ENCODE measurements at regions not wholly inside any gene's neighbourhood (a gene's known extent, or its start where the extent isn't known, plus 50 kb on each side); places are given as distances from the start of the nearest gene placed in this dataset.
"Not testable (repeated sequence)": the region's sequence is repeated elsewhere in the genome, so short reads cannot be mapped to it uniquely, and the experiment has no call there.

- H3K27ac Mint-ChIP-seq, result peak overlapping the region; percentile 79
- peaks cover 1% of the 10 kb centered on the region for H3K9me3 Mint-ChIP-seq (ENCODE audit: low read depth)
- H3K4me3 Mint-ChIP-seq, result no peak overlapping the region
- H3K36me3 Mint-ChIP-seq, result peaks cover 1% of the 10 kb centered on the region
- H3K4me1 Mint-ChIP-seq (ENCODE audit: low read depth), result peaks cover 46% of the 10 kb centered on the region
- H3K27me3 Mint-ChIP-seq, result no peaks in the 10 kb centered on the region
These were observed 510.3 kb downstream of the RNF144A start for GRCh38 chr2:7427293-7428060.

- H3K4me1 Mint-ChIP-seq (ENCODE audit: low read depth), result peaks cover 45% of the 10 kb centered on the region
- peak overlapping the region; percentile 54 for H3K4me3 Mint-ChIP-seq
- peak overlapping the region; percentile 85 for H3K27ac Mint-ChIP-seq
- H3K36me3 Mint-ChIP-seq, result peaks cover 6% of the 10 kb centered on the region
- H3K9me3 Mint-ChIP-seq (ENCODE audit: low read depth), result peaks cover 3% of the 10 kb centered on the region
- H3K27me3 Mint-ChIP-seq, result no peaks in the 10 kb centered on the region
These were observed 511.4 kb downstream of the RNF144A start for GRCh38 chr2:7428454-7429204.

- peak overlapping the region; percentile 96 for H3K27ac Mint-ChIP-seq
- H3K4me3 Mint-ChIP-seq, result peak overlapping the region; percentile 79
- H3K27me3 Mint-ChIP-seq, result no peaks in the 10 kb centered on the region
- peaks cover 6% of the 10 kb centered on the region for H3K36me3 Mint-ChIP-seq
- peaks cover 3% of the 10 kb centered on the region for H3K9me3 Mint-ChIP-seq (ENCODE audit: low read depth)
- H3K4me1 Mint-ChIP-seq (ENCODE audit: low read depth), result peaks cover 45% of the 10 kb centered on the region
These were observed 512.5 kb downstream of the RNF144A start for GRCh38 chr2:7429733-7430132.

- H3K27me3 Mint-ChIP-seq, result no peaks in the 10 kb centered on the region
- H3K36me3 Mint-ChIP-seq, result peaks cover 6% of the 10 kb centered on the region
- H3K27ac Mint-ChIP-seq, result peak overlapping the region; percentile 96
- peak overlapping the region; percentile 79 for H3K4me3 Mint-ChIP-seq
- H3K9me3 Mint-ChIP-seq (ENCODE audit: low read depth), result peaks cover 3% of the 10 kb centered on the region
- H3K4me1 Mint-ChIP-seq (ENCODE audit: low read depth), result peaks cover 45% of the 10 kb centered on the region
These were observed 513.2 kb downstream of the RNF144A start for GRCh38 chr2:7430421-7430868.

GRCh38 chr2:7430869-7431641 is 513.8 kb downstream of the RNF144A start:
- Mint-ChIP-seq H3K4me3 (peak overlapping the region; percentile 79), H3K4me1 (ENCODE audit: low read depth) (peaks cover 50% of the 10 kb centered on the region), H3K36me3 (peaks cover 7% of the 10 kb centered on the region), H3K9me3 (ENCODE audit: low read depth) (peaks cover 3% of the 10 kb centered on the region), H3K27ac (peak overlapping the region; percentile 96), H3K27me3 (no peaks in the 10 kb centered on the region)

GRCh38 chr2:7432436-7432835 is 515.2 kb downstream of the RNF144A start:
- Mint-ChIP-seq H3K9me3 (ENCODE audit: low read depth) (peaks cover 3% of the 10 kb centered on the region), H3K36me3 (peaks cover 10% of the 10 kb centered on the region)

GRCh38 chr2:7436096-7436906 is 519.1 kb downstream of the RNF144A start:
- peak overlapping the region; percentile 88 for H3K27ac Mint-ChIP-seq
- H3K36me3 Mint-ChIP-seq, result peaks cover 21% of the 10 kb centered on the region
- peaks cover 51% of the 10 kb centered on the region for H3K4me1 Mint-ChIP-seq (ENCODE audit: low read depth)
- peak overlapping the region; percentile 13 for H3K4me3 Mint-ChIP-seq
- no peaks in the 10 kb centered on the region for H3K27me3 Mint-ChIP-seq
- peaks cover 8% of the 10 kb centered on the region for H3K9me3 Mint-ChIP-seq (ENCODE audit: low read depth)

More at GRCh38 chr2:7432436-7432835, 515.2 kb downstream of the RNF144A start:
- Mint-ChIP-seq H3K27ac (peak overlapping the region; percentile 78), H3K4me1 (ENCODE audit: low read depth) (peaks cover 60% of the 10 kb centered on the region), H3K27me3 (no peaks in the 10 kb centered on the region), H3K4me3 (peak overlapping the region; percentile 53)

- H3K4me3 Mint-ChIP-seq, result no peak overlapping the region
- peaks cover 29% of the 10 kb centered on the region for H3K36me3 Mint-ChIP-seq
- peaks cover 12% of the 10 kb centered on the region for H3K9me3 Mint-ChIP-seq (ENCODE audit: low read depth)
- peaks cover 55% of the 10 kb centered on the region for H3K4me1 Mint-ChIP-seq (ENCODE audit: low read depth)
- H3K27me3 Mint-ChIP-seq, result no peaks in the 10 kb centered on the region
- peak overlapping the region; percentile 88 for H3K27ac Mint-ChIP-seq
These were observed 519.9 kb downstream of the RNF144A start for GRCh38 chr2:7437141-7437540.

GRCh38 chr2:7437716-7438632 is 520.8 kb downstream of the RNF144A start:
- peak overlapping the region; percentile 59 for H3K4me3 Mint-ChIP-seq
- H3K27ac Mint-ChIP-seq, result peak overlapping the region; percentile 88
- H3K36me3 Mint-ChIP-seq, result peaks cover 25% of the 10 kb centered on the region
- peaks cover 58% of the 10 kb centered on the region for H3K4me1 Mint-ChIP-seq (ENCODE audit: low read depth)
- peaks cover 9% of the 10 kb centered on the region for H3K9me3 Mint-ChIP-seq (ENCODE audit: low read depth)
- H3K27me3 Mint-ChIP-seq, result no peaks in the 10 kb centered on the region

GRCh38 chr2:7438855-7439254 is 521.6 kb downstream of the RNF144A start:
- Mint-ChIP-seq H3K4me1 (ENCODE audit: low read depth) (peaks cover 67% of the 10 kb centered on the region), H3K27me3 (no peaks in the 10 kb centered on the region), H3K27ac (peak overlapping the region; percentile 89), H3K36me3 (peaks cover 23% of the 10 kb centered on the region), H3K4me3 (peak overlapping the region; percentile 13), H3K9me3 (ENCODE audit: low read depth) (peaks cover 9% of the 10 kb centered on the region)

GRCh38 chr2:7440977-7441376 is 523.8 kb downstream of the RNF144A start:
- Mint-ChIP-seq H3K4me3 (no peak overlapping the region), H3K27me3 (no peaks in the 10 kb centered on the region), H3K27ac (peak overlapping the region; percentile 84), H3K9me3 (ENCODE audit: low read depth) (peaks cover 12% of the 10 kb centered on the region), H3K36me3 (peaks cover 27% of the 10 kb centered on the region), H3K4me1 (ENCODE audit: low read depth) (peaks cover 79% of the 10 kb centered on the region)

- H3K4me3 Mint-ChIP-seq, result peak overlapping the region; percentile 5
- H3K27ac Mint-ChIP-seq, result peak overlapping the region; percentile 84
- peaks cover 12% of the 10 kb centered on the region for H3K9me3 Mint-ChIP-seq (ENCODE audit: low read depth)
- peaks cover 23% of the 10 kb centered on the region for H3K36me3 Mint-ChIP-seq
- H3K4me1 Mint-ChIP-seq (ENCODE audit: low read depth), result peaks cover 72% of the 10 kb centered on the region
- not testable (repeated sequence) for H3K27me3 Mint-ChIP-seq
These were observed 524.6 kb downstream of the RNF144A start for GRCh38 chr2:7441841-7442240.

GRCh38 chr2:7444626-7445025 is 527.4 kb downstream of the RNF144A start:
- Mint-ChIP-seq H3K27ac (peak overlapping the region; percentile 82), H3K36me3 (peaks cover 20% of the 10 kb centered on the region), H3K27me3 (no peaks in the 10 kb centered on the region), H3K4me1 (ENCODE audit: low read depth) (peaks cover 66% of the 10 kb centered on the region), H3K9me3 (ENCODE audit: low read depth) (peaks cover 12% of the 10 kb centered on the region), H3K4me3 (peak overlapping the region; percentile 56)
